ENCODE measurements at regions not wholly inside any gene's neighbourhood (a gene's known extent, or its start where the extent isn't known, plus 50 kb on each side); places are given as distances from the start of the nearest gene placed in this dataset.
"Not testable (repeated sequence)": the region's sequence is repeated elsewhere in the genome, so short reads cannot be mapped to it uniquely, and the experiment has no call there.

DNA sequence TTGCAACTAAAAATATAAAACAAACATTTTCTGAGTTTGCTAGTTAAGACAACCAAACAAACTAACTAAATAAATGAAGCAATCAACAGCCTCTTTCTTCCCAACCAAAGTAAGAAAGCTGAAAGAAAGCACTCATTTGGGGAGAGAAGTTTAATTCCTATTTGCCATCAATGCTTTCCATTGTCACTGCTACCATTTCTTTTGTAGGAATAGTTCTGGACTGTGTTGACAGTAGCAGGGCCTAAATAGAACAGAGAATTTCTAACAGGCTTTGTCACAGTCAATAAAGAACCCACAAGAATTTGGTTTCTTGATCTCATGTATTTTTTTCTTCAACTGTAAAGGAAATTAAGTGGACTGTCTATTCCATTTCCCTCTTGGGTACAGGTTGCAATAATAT is 1886.4 kb upstream of the TENM3 start:
- TF ChIP-seq CTCF (IDR thresholded peaks at IDR 0.05; ENCODE audit: low read length) = no peak
- no peak for TF ChIP-seq EZH2phosphoT487 (IDR thresholded peaks at IDR 0.05; ENCODE audit: low read length)
- no peak for TF ChIP-seq EZH2 (optimal IDR thresholded peaks at IDR 0.05; ENCODE audit: low read depth, low read length)
- no peak overlapping the region for H3K4me2 ChIP-seq (ENCODE audit: low read depth, low read length)
- no peak overlapping the region for H3K9ac ChIP-seq (ENCODE audit: low read length)
- DNase-seq = no peak
- no peaks in the 10 kb centered on the region for H3K9me3 ChIP-seq (replicated peaks; ENCODE audit: insufficient read depth, low read length)
- no peaks in the 10 kb centered on the region for H3K9me2 ChIP-seq (replicated peaks; ENCODE audit: insufficient read depth, low read length)
- no peaks in the 10 kb centered on the region for H4K20me1 ChIP-seq (ENCODE audit: insufficient read depth, low read length)
- H3K27ac ChIP-seq (ENCODE audit: low read length) = no peak overlapping the region
- H3K79me2 ChIP-seq (ENCODE audit: low read length) = no peaks in the 10 kb centered on the region
- no peaks in the 10 kb centered on the region for H3K36me3 ChIP-seq (replicated peaks; ENCODE audit: insufficient read depth, low read length)
- H2AFZ ChIP-seq (ENCODE audit: low read length) = no peak overlapping the region
- no peaks in the 10 kb centered on the region for H3F3A ChIP-seq (ENCODE audit: insufficient read depth, low read length)
- no peaks in the 10 kb centered on the region for H3K4me1 ChIP-seq (ENCODE audit: low read length)
- no peak overlapping the region for H3K4me3 ChIP-seq (ENCODE audit: low read length)
- no peaks in the 10 kb centered on the region for H3K27me3 ChIP-seq (replicated peaks; ENCODE audit: insufficient read depth, low read length)

- H3K9me3 ChIP-seq (replicated peaks; ENCODE audit: insufficient read depth, low read length); H4K20me1 ChIP-seq (ENCODE audit: insufficient read depth, low read length); H3K36me3 ChIP-seq (replicated peaks; ENCODE audit: insufficient read depth, low read length); H3K4me2 ChIP-seq (ENCODE audit: low read depth, low read length); H3K27ac ChIP-seq (ENCODE audit: low read length); H2AFZ ChIP-seq (ENCODE audit: low read length); H3K79me2 ChIP-seq (ENCODE audit: low read length); H3K9ac ChIP-seq (ENCODE audit: low read length); H3K4me1 ChIP-seq (ENCODE audit: low read length); DNase-seq; H3K27me3 ChIP-seq (replicated peaks; ENCODE audit: insufficient read depth, low read length); H3F3A ChIP-seq (ENCODE audit: insufficient read depth, low read length); H3K9me2 ChIP-seq (replicated peaks; ENCODE audit: insufficient read depth, low read length); H3K4me3 ChIP-seq (ENCODE audit: low read length): not testable (repeated sequence)
These were observed 1883.1 kb upstream of the TENM3 start for GRCh38 chr4:180360113-180360512.

GRCh38 chr4:180363815-180364214 is 1879.4 kb upstream of the TENM3 start:
- Histone ChIP-seq H3K27me3 (replicated peaks; ENCODE audit: insufficient read depth, low read length) (no peaks in the 10 kb centered on the region), H3K27ac (ENCODE audit: low read length) (no peak overlapping the region), H3K9ac (ENCODE audit: low read length) (no peak overlapping the region), H2AFZ (ENCODE audit: low read length) (no peak overlapping the region), H3K36me3 (replicated peaks; ENCODE audit: insufficient read depth, low read length) (no peaks in the 10 kb centered on the region), H3K4me3 (ENCODE audit: low read length) (no peak overlapping the region), H3K4me1 (ENCODE audit: low read length) (no peaks in the 10 kb centered on the region), H3K9me3 (replicated peaks; ENCODE audit: insufficient read depth, low read length) (no peaks in the 10 kb centered on the region), H3F3A (ENCODE audit: insufficient read depth, low read length) (no peaks in the 10 kb centered on the region), H3K4me2 (ENCODE audit: low read depth, low read length) (no peak overlapping the region), H3K9me2 (replicated peaks; ENCODE audit: insufficient read depth, low read length) (no peaks in the 10 kb centered on the region), H4K20me1 (ENCODE audit: insufficient read depth, low read length) (no peaks in the 10 kb centered on the region), H3K79me2 (ENCODE audit: low read length) (no peaks in the 10 kb centered on the region)
- no peak for DNase-seq
- TF ChIP-seq CTCF (IDR thresholded peaks at IDR 0.05; ENCODE audit: low read length) (no peak), EZH2phosphoT487 (IDR thresholded peaks at IDR 0.05; ENCODE audit: low read length) (no peak), EZH2 (optimal IDR thresholded peaks at IDR 0.05; ENCODE audit: low read depth, low read length) (no peak)

GRCh38 chr4:180372691-180373090 is 1870.5 kb upstream of the TENM3 start:
- H3K27me3 ChIP-seq (replicated peaks; ENCODE audit: insufficient read depth, low read length) = no peaks in the 10 kb centered on the region
- H3F3A ChIP-seq (ENCODE audit: insufficient read depth, low read length) = no peaks in the 10 kb centered on the region
- no peak overlapping the region for H3K27ac ChIP-seq (ENCODE audit: low read length)
- no peak overlapping the region for H3K9ac ChIP-seq (ENCODE audit: low read length)
- H3K79me2 ChIP-seq (ENCODE audit: low read length) = no peaks in the 10 kb centered on the region
- H3K36me3 ChIP-seq (replicated peaks; ENCODE audit: insufficient read depth, low read length) = no peaks in the 10 kb centered on the region
- no peak for TF ChIP-seq CTCF (IDR thresholded peaks at IDR 0.05; ENCODE audit: low read length)
- TF ChIP-seq EZH2 (optimal IDR thresholded peaks at IDR 0.05; ENCODE audit: low read depth, low read length) = no peak
- no peak for TF ChIP-seq EZH2phosphoT487 (IDR thresholded peaks at IDR 0.05; ENCODE audit: low read length)
- no peak overlapping the region for H3K4me3 ChIP-seq (ENCODE audit: low read length)
- no peaks in the 10 kb centered on the region for H3K9me3 ChIP-seq (replicated peaks; ENCODE audit: insufficient read depth, low read length)
- H4K20me1 ChIP-seq (ENCODE audit: insufficient read depth, low read length) = no peaks in the 10 kb centered on the region
- no peaks in the 10 kb centered on the region for H3K4me1 ChIP-seq (ENCODE audit: low read length)
- H3K4me2 ChIP-seq (ENCODE audit: low read depth, low read length) = no peak overlapping the region
- DNase-seq = no peak
- no peaks in the 10 kb centered on the region for H3K9me2 ChIP-seq (replicated peaks; ENCODE audit: insufficient read depth, low read length)
- H2AFZ ChIP-seq (ENCODE audit: low read length) = no peak overlapping the region

Data from MM.1S (cell line).